ENCODE measurements at regions not wholly inside any gene's neighbourhood (a gene's known extent, or its start where the extent isn't known, plus 50 kb on each side); places are given as distances from the start of the nearest gene placed in this dataset.

DNA sequence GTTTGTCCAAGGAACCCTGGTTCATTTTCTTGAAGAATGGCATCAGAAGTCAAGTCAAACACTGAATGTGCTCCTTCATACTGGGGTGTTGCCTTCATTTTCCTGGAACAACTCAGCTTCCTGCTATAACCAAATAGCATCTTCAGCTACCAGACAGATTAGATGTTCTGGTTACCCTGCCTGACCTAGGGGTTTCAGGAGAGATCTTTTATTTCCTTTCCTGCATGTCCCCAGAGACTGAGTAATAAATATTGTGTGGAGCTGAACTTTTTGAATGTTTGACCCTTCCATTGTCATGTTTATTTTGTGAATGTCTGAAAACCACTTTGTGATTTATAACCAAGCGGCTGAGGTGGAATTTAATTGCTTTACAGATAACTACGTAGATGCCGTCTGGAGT lies 147.1 kb downstream of the IRX1 start:
- DNase-seq (no peak), ATAC-seq (no peak)
- POLR2A ChIA-PET = no interaction called here
- Mint-ChIP-seq H3K27ac (no peak overlapping the region), H3K9me3 (peaks cover 0 to 12% (median 5%) of the 10 kb centered on the region in 11 donors), H3K36me3 (no peaks in the 10 kb centered on the region), H3K4me3 (no peak overlapping the region), H3K4me1 (no peaks in the 10 kb centered on the region), H3K27me3 (no peaks in the 10 kb centered on the region)
- Histone ChIP-seq H3K4me1 (ENCODE audit: control insufficient read depth in 2 of 2, insufficient read depth in 2 of 2, low read length in 2 of 2) (no peaks in the 10 kb centered on the region), H3K36me3 (ENCODE audit: control insufficient read depth in 2 of 3, insufficient read depth in 3 of 3, low read length in 3 of 3) (no peaks in the 10 kb centered on the region), H3K27ac (ENCODE audit: low read depth, low read length) (no peak overlapping the region), H3K27me3 (ENCODE audit: control insufficient read depth in 2 of 2, insufficient read depth in 2 of 2, low read length in 2 of 2) (no peaks in the 10 kb centered on the region), H3K4me3 (ENCODE audit: low read length) (no peak overlapping the region), H3K9me3 (ENCODE audit: control insufficient read depth in 2 of 3, low read length in 3 of 3) (peaks cover 0 to 5% (median 0%) of the 10 kb centered on the region in 3 experiments)
- CTCF ChIA-PET = no interaction called here
- intact Hi-C loops (cut with micrococcal nuclease) = no loop called here

DNA sequence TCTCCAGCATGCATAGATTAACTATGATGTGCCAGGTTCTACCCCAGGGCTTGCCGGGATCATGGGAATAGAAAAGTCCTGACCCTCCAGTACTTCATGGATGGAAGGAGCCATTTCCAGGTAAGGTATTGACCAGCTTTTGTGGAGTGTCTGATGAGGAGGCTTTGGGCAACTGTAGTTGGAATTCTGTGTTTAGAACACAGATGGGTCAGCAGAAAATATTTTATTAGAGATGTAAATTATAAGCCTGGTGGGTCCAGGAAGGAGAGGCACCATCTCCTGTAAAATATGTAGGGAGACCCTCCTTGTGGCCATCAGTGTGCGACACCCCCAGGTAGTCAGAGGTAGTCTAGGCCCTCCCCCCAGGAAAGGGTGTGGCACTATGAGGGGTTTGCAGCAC lies 156.2 kb downstream of the IRX1 start:
- ChIA-PET CTCF (no interaction called here), POLR2A (no interaction called here)
- no peaks in the 10 kb centered on the region for H3K36me3 Mint-ChIP-seq
- H3K9me3 Mint-ChIP-seq = peaks cover 0 to 12% (median 6%) of the 10 kb centered on the region in 11 donors
- Histone ChIP-seq H3K4me1 (ENCODE audit: control insufficient read depth in 2 of 2, insufficient read depth in 2 of 2, low read length in 2 of 2) (no peaks in the 10 kb centered on the region), H3K9me3 (ENCODE audit: control insufficient read depth in 2 of 3, low read length in 3 of 3) (peaks cover 0 to 6% (median 0%) of the 10 kb centered on the region in 3 experiments), H3K4me3 (ENCODE audit: low read length) (no peak overlapping the region), H3K27me3 (ENCODE audit: control insufficient read depth in 2 of 2, insufficient read depth in 2 of 2, low read length in 2 of 2) (no peaks in the 10 kb centered on the region), H3K36me3 (ENCODE audit: control insufficient read depth in 2 of 3, insufficient read depth in 3 of 3, low read length in 3 of 3) (no peaks in the 10 kb centered on the region), H3K27ac (ENCODE audit: low read depth, low read length) (no peak overlapping the region)
- H3K4me3 Mint-ChIP-seq = no peak overlapping the region
- ATAC-seq (no peak), DNase-seq (no peak)
- no peak overlapping the region for H3K27ac Mint-ChIP-seq
- intact Hi-C loops (cut with micrococcal nuclease) = no loop called here
- H3K4me1 Mint-ChIP-seq = no peaks in the 10 kb centered on the region
- H3K27me3 Mint-ChIP-seq = peaks cover 0 to 6% (median 0%) of the 10 kb centered on the region in 5 donors

DNA sequence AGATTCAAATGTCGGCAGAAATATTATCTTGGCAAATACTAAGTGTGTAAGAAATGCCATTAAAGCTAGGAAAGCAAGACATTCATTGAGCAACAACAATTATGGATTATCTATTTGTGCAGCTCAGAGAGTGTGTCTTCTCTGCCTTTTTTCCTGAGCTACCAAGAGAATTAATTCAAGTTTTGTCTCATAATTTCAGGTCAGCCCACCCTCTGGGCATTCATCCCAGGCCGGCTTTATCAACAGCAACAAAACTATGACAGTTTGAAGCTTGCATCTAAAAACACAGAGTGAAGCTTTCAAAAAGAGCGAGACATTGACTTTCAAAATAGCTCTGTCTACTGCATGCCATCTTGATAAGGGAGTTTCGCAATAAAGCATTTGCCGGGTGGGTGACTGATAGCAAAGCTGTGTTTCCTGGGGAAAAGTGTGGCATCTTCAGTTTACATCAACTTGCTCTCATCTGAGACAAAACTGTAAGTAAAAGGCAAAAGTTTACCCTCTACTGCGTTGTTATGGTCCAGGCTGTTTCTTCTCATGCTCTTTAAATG lies 182.4 kb downstream of the IRX1 start:
- ChIA-PET POLR2A (no interaction called here), CTCF (no interaction called here)
- ATAC-seq = no peak
- H3K9me3 ChIP-seq (ENCODE audit: control insufficient read depth in 2 of 3, low read length in 3 of 3) = no peaks in the 10 kb centered on the region
- Mint-ChIP-seq H3K4me3 (no peak overlapping the region), H3K27ac (no peak overlapping the region), H3K9me3 (peaks cover 0 to 11% (median 0%) of the 10 kb centered on the region in 11 donors), H3K27me3 (no peaks in the 10 kb centered on the region), H3K4me1 (no peaks in the 10 kb centered on the region), H3K36me3 (no peaks in the 10 kb centered on the region)
- no peak overlapping the region for H3K4me3 ChIP-seq (ENCODE audit: low read length)
- H3K27ac ChIP-seq (ENCODE audit: low read depth, low read length) = no peak overlapping the region
- H3K36me3 ChIP-seq (ENCODE audit: control insufficient read depth in 2 of 3, insufficient read depth in 3 of 3, low read length in 3 of 3) = no peaks in the 10 kb centered on the region
- DNase-seq = no peak
- H3K27me3 ChIP-seq (ENCODE audit: control insufficient read depth in 2 of 2, insufficient read depth in 2 of 2, low read length in 2 of 2) = no peaks in the 10 kb centered on the region
- H3K4me1 ChIP-seq (ENCODE audit: control insufficient read depth in 2 of 2, insufficient read depth in 2 of 2, low read length in 2 of 2) = no peaks in the 10 kb centered on the region
- intact Hi-C loops (cut with micrococcal nuclease) = no loop called here

DNA sequence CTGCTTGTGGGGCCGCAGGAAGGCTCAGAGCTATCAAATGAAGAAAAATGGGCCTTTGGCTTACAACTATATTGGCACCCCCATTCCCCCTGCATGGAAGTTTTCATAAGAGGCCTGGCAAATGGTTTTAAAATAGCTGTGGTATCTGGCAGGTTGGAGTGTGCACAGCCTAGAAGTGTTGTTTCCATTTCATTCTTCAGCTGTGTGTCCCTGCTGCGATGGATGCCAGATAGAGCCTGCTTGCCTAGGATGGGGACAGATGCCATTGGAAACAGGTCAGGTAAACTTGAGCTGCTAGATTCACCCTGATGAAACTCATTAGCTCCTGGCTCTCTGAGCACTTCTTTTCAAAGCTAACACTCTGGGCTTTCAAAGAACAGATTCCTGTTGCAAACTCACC lies 183.3 kb downstream of the IRX1 start:
- Mint-ChIP-seq H3K27me3 (no peaks in the 10 kb centered on the region), H3K27ac (no peak overlapping the region), H3K36me3 (no peaks in the 10 kb centered on the region), H3K9me3 (peaks cover 0 to 14% (median 0%) of the 10 kb centered on the region in 11 donors), H3K4me3 (no peak overlapping the region), H3K4me1 (no peaks in the 10 kb centered on the region)
- ChIA-PET POLR2A (no interaction called here), CTCF (no interaction called here)
- Histone ChIP-seq H3K9me3 (ENCODE audit: control insufficient read depth in 2 of 3, low read length in 3 of 3) (no peaks in the 10 kb centered on the region), H3K4me1 (ENCODE audit: control insufficient read depth in 2 of 2, insufficient read depth in 2 of 2, low read length in 2 of 2) (no peaks in the 10 kb centered on the region), H3K4me3 (ENCODE audit: low read length) (no peak overlapping the region), H3K27ac (ENCODE audit: low read depth, low read length) (no peak overlapping the region), H3K27me3 (ENCODE audit: control insufficient read depth in 2 of 2, insufficient read depth in 2 of 2, low read length in 2 of 2) (no peaks in the 10 kb centered on the region), H3K36me3 (ENCODE audit: control insufficient read depth in 2 of 3, insufficient read depth in 3 of 3, low read length in 3 of 3) (no peaks in the 10 kb centered on the region)
- intact Hi-C loops (cut with micrococcal nuclease) = no loop called here
- ATAC-seq (no peak), DNase-seq (no peak)

DNA sequence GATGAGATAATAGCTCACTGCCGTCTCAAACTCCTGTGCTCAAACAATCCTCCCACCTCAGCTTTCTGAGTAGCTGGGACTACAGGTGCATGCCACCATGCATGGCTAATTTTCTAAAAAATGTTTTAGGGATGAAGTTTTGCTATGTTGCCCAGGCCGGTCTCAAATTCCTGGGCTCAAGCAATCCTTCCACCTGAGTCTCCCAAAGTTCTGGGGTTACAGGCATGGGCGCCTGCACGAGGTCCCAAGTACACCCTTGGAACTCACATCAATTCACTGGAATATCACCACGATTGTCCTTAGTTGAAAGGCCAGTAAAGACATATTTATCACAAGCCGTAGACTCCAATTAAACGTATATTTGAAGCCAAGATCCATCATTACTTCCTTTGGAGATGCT lies 184.6 kb downstream of the IRX1 start:
- Histone ChIP-seq H3K36me3 (ENCODE audit: control insufficient read depth in 2 of 3, insufficient read depth in 3 of 3, low read length in 3 of 3) (no peaks in the 10 kb centered on the region), H3K9me3 (ENCODE audit: control insufficient read depth in 2 of 3, low read length in 3 of 3) (no peaks in the 10 kb centered on the region), H3K27ac (ENCODE audit: low read depth, low read length) (no peak overlapping the region), H3K27me3 (ENCODE audit: control insufficient read depth in 2 of 2, insufficient read depth in 2 of 2, low read length in 2 of 2) (no peaks in the 10 kb centered on the region), H3K4me3 (ENCODE audit: low read length) (no peak overlapping the region), H3K4me1 (ENCODE audit: control insufficient read depth in 2 of 2, insufficient read depth in 2 of 2, low read length in 2 of 2) (no peaks in the 10 kb centered on the region)
- H3K27me3 Mint-ChIP-seq = no peaks in the 10 kb centered on the region
- intact Hi-C loops (cut with micrococcal nuclease) = no loop called here
- H3K9me3 Mint-ChIP-seq = peaks cover 0 to 10% (median 0%) of the 10 kb centered on the region in 11 donors
- H3K4me1 Mint-ChIP-seq = no peaks in the 10 kb centered on the region
- CTCF ChIA-PET = no interaction called here
- DNase-seq (no peak), ATAC-seq (no peak)
- POLR2A ChIA-PET = no interaction called here
- no peak overlapping the region for H3K4me3 Mint-ChIP-seq
- no peak overlapping the region for H3K27ac Mint-ChIP-seq
- no peaks in the 10 kb centered on the region for H3K36me3 Mint-ChIP-seq

DNA sequence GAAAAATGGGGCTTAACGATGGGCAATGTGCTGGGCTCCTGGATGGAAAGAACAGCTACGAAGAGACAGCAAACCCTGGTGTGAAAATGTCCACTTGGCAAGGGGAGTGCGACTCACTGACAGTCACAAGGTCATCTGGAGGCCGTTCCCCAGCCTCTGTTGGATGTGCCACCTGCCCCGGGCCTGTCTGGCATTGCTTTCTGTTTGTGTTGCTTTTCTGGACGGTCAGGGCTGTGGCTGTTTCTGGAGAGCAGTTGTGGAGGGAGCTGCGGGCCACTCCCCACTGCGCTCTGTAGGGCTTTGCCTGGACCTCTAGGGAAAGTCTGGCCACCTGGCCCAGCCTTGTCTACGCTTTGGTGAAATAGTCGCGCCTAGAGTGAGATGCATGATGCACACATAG lies 185.3 kb downstream of the IRX1 start:
- ATAC-seq = no peak
- Histone ChIP-seq H3K27ac (ENCODE audit: low read depth, low read length) (no peak overlapping the region), H3K36me3 (ENCODE audit: control insufficient read depth in 2 of 3, insufficient read depth in 3 of 3, low read length in 3 of 3) (no peaks in the 10 kb centered on the region), H3K4me1 (ENCODE audit: control insufficient read depth in 2 of 2, insufficient read depth in 2 of 2, low read length in 2 of 2) (no peaks in the 10 kb centered on the region), H3K9me3 (ENCODE audit: control insufficient read depth in 2 of 3, low read length in 3 of 3) (no peaks in the 10 kb centered on the region), H3K27me3 (ENCODE audit: control insufficient read depth in 2 of 2, insufficient read depth in 2 of 2, low read length in 2 of 2) (no peaks in the 10 kb centered on the region), H3K4me3 (ENCODE audit: low read length) (no peak overlapping the region)
- Mint-ChIP-seq H3K36me3 (no peaks in the 10 kb centered on the region), H3K27ac (no peak overlapping the region), H3K4me1 (no peaks in the 10 kb centered on the region), H3K9me3 (peaks cover 0 to 8% (median 0%) of the 10 kb centered on the region in 11 donors), H3K4me3 (no peak overlapping the region), H3K27me3 (no peaks in the 10 kb centered on the region)
- DNase-seq = no peak
- intact Hi-C loops (cut with micrococcal nuclease) = no loop called here
- CTCF ChIA-PET = no interaction called here
- POLR2A ChIA-PET = no interaction called here

DNA sequence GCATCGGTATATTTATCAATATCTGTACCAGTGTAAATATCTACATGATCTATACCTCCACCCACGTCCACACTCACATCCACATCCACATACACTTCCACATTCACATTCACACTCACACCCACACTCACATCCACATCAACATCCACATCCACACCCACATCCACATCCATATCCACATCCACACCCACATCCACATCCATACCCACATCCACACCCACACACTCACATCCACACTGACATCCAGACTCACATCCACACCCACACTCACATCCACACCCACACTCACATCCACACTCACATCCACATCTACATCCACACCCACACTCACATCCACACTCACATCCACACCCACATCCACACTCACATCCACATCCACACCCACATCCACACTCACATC lies 189.2 kb downstream of the IRX1 start:
- no peak for DNase-seq
- ATAC-seq = no peak
- Mint-ChIP-seq H3K9me3 (peaks cover 0 to 12% (median 0%) of the 10 kb centered on the region in 11 donors), H3K4me1 (no peaks in the 10 kb centered on the region), H3K36me3 (no peaks in the 10 kb centered on the region), H3K4me3 (no peak overlapping the region), H3K27me3 (peaks cover 0 to 16% (median 3%) of the 10 kb centered on the region in 5 donors), H3K27ac (no peak overlapping the region)
- H3K9me3 ChIP-seq (ENCODE audit: control insufficient read depth in 2 of 3, low read length in 3 of 3) = no peaks in the 10 kb centered on the region
- no peaks in the 10 kb centered on the region for H3K4me1 ChIP-seq (ENCODE audit: control insufficient read depth in 2 of 2, insufficient read depth in 2 of 2, low read length in 2 of 2)
- H3K27me3 ChIP-seq (ENCODE audit: control insufficient read depth in 2 of 2, insufficient read depth in 2 of 2, low read length in 2 of 2) = no peaks in the 10 kb centered on the region
- ChIA-PET POLR2A (no interaction called here), CTCF (no interaction called here)
- no peak overlapping the region for H3K27ac ChIP-seq (ENCODE audit: low read depth, low read length)
- H3K4me3 ChIP-seq (ENCODE audit: low read length) = no peak overlapping the region
- intact Hi-C loops (cut with micrococcal nuclease) = no loop called here
- H3K36me3 ChIP-seq (ENCODE audit: control insufficient read depth in 2 of 3, insufficient read depth in 3 of 3, low read length in 3 of 3) = no peaks in the 10 kb centered on the region
